HCT116 (cell line): ENCODE measurements at regions not wholly inside any gene's neighbourhood (a gene's known extent, or its start where the extent isn't known, plus 50 kb on each side); places are given as distances from the start of the nearest gene placed in this dataset.

Source experiments
- CTCF ChIP-seq, 3 experiments: fragments of 200-600 bp in 1 of 3; sonication (generic) in 1 of 3; IDR thresholded peaks in 2 of 3; conservative IDR thresholded peaks in 1 of 3; 2 replicates each; pipeline ENCODE4 v1.5.1; 2012 to 2017; ENCODE audit warnings: low read depth in 2 of 3, low read length in 2 of 3, antibody characterized with exemption in 1 of 3, borderline replicate concordance in 1 of 3, control low read depth in 1 of 3, mild to moderate bottlenecking in 1 of 3, mixed read lengths in 1 of 3, mixed run types in 1 of 3, moderate library complexity in 1 of 3; ENCODE audit not compliant: insufficient read depth in 1 of 3
- EZH2 ChIP-seq: fragments of 200-600 bp; sonication (generic); IDR thresholded peaks from 2 replicates; pipeline ENCODE4 v1.6.1; 2017; ENCODE audit warnings: antibody characterized with exemption, mixed run types
- FOSL1 ChIP-seq: IDR thresholded peaks from 2 replicates; pipeline ENCODE4 v1.6.1; 2012; ENCODE audit warnings: low read depth

- TF ChIP-seq EZH2, result no peak
- no peak for TF ChIP-seq CTCF (IDR thresholded peaks at IDR 0.05 in 2 of 3, conservative IDR thresholded peaks at IDR 0.05 in 1 of 3; ENCODE audit: borderline replicate concordance in 1 of 3, insufficient read depth in 1 of 3, low read depth in 2 of 3, low read length in 2 of 3)
- TF ChIP-seq FOSL1, result no peak
Measured at GRCh38 chr10:37703114-37703513, 154.3 kb downstream of the ZNF248 start.
